ENCODE measurements at regions not wholly inside any gene's neighbourhood (a gene's known extent, or its start where the extent isn't known, plus 50 kb on each side); places are given as distances from the start of the nearest gene placed in this dataset.

- TF ChIP-seq EZH2 (IDR thresholded peaks at IDR 0.05; ENCODE audit: insufficient read depth, poor library complexity, severe bottlenecking) = no peak
- no peak for TF ChIP-seq EZH2phosphoT487 (IDR thresholded peaks at IDR 0.05; ENCODE audit: insufficient read depth, low read depth)
These were observed 813.2 kb downstream of the RNF144A start for GRCh38 chr2:7730449-7730848.

Measured in GM23248 (cell line).